HEK293 (cell line): ENCODE measurements at regions not wholly inside any gene's neighbourhood (a gene's known extent, or its start where the extent isn't known, plus 50 kb on each side); places are given as distances from the start of the nearest gene placed in this dataset.

Experiments
- ZIC2 ChIP-seq: fragments of 450-650 bp; formaldehyde crosslinking; IDR thresholded peaks from 2 replicates; pipeline ENCODE4 v1.5.1; 2016; ENCODE audit warnings: missing biosample characterization, missing genetic modification characterization
- ZNF274 ChIP-seq, 2 experiments: fragments of 200-500 bp in 1 of 2; fragments of 450-650 bp in 1 of 2; sonication (Bioruptor generic) in 1 of 2; formaldehyde crosslinking in 1 of 2; IDR thresholded peaks; 2 replicates each; pipeline versions ENCODE4 v1.5.1 to v1.6.1; 2014 to 2016; ENCODE audit warnings: borderline replicate concordance in 1 of 2, inconsistent platforms in 1 of 2, low read length in 1 of 2, missing biosample characterization in 1 of 2, missing genetic modification characterization in 1 of 2
- ZNF335 ChIP-seq: fragments of 450-650 bp; formaldehyde crosslinking; conservative IDR thresholded peaks from 2 replicates; pipeline ENCODE4 v1.5.1; 2016; ENCODE audit warnings: missing biosample characterization, missing genetic modification characterization
- TF ChIP-seq, protein P1 (sequence below): fragments of 450-650 bp; formaldehyde crosslinking; IDR thresholded peaks from 2 replicates; pipeline ENCODE4 v1.5.1; 2016; ENCODE audit warnings: missing biosample characterization, missing genetic modification characterization
- TF ChIP-seq, protein P2 (sequence below): fragments of 450-650 bp; formaldehyde crosslinking; IDR thresholded peaks from 2 replicates; pipeline ENCODE4 v1.5.1; 2016; ENCODE audit warnings: missing biosample characterization, missing genetic modification characterization

GRCh38 chr20:50400705-50401586, 109.2 kb upstream of the PTPN1 start:
- TF ChIP-seq, protein P1, sequence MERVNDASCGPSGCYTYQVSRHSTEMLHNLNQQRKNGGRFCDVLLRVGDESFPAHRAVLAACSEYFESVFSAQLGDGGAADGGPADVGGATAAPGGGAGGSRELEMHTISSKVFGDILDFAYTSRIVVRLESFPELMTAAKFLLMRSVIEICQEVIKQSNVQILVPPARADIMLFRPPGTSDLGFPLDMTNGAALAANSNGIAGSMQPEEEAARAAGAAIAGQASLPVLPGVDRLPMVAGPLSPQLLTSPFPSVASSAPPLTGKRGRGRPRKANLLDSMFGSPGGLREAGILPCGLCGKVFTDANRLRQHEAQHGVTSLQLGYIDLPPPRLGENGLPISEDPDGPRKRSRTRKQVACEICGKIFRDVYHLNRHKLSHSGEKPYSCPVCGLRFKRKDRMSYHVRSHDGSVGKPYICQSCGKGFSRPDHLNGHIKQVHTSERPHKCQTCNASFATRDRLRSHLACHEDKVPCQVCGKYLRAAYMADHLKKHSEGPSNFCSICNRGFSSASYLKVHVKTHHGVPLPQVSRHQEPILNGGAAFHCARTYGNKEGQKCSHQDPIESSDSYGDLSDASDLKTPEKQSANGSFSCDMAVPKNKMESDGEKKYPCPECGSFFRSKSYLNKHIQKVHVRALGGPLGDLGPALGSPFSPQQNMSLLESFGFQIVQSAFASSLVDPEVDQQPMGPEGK: no peak
- TF ChIP-seq ZNF335 (tag by site-specific recombination) (no peak), ZIC2 (no peak), ZNF274 (IDR thresholded peaks at IDR 0.05; ENCODE audit: low read length) (no peak), ZNF274 (tag by site-specific recombination; IDR thresholded peaks at IDR 0.05; ENCODE audit: borderline replicate concordance) (no peak)
- TF ChIP-seq, protein P2, sequence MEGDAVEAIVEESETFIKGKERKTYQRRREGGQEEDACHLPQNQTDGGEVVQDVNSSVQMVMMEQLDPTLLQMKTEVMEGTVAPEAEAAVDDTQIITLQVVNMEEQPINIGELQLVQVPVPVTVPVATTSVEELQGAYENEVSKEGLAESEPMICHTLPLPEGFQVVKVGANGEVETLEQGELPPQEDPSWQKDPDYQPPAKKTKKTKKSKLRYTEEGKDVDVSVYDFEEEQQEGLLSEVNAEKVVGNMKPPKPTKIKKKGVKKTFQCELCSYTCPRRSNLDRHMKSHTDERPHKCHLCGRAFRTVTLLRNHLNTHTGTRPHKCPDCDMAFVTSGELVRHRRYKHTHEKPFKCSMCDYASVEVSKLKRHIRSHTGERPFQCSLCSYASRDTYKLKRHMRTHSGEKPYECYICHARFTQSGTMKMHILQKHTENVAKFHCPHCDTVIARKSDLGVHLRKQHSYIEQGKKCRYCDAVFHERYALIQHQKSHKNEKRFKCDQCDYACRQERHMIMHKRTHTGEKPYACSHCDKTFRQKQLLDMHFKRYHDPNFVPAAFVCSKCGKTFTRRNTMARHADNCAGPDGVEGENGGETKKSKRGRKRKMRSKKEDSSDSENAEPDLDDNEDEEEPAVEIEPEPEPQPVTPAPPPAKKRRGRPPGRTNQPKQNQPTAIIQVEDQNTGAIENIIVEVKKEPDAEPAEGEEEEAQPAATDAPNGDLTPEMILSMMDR (tag by site-specific recombination): no peak
